H9 (cell line): ENCODE measurements at regions not wholly inside any gene's neighbourhood (a gene's known extent, or its start where the extent isn't known, plus 50 kb on each side); places are given as distances from the start of the nearest gene placed in this dataset.

ENCODE experiments used
- DNase-seq: peaks from one replicate; pipeline ENCODE4 v3.0.0-alpha.2; 2017
- H2AFZ ChIP-seq: one replicate; pipeline ENCODE4 v1.6.1; 2013; ENCODE audit warnings: mild to moderate bottlenecking, low read length, control low read depth, moderate library complexity
- H2AK5ac ChIP-seq: 2 replicates; pipeline ENCODE4 v1.6.1; 2013; ENCODE audit warnings: low read length, control low read depth, mixed read lengths; ENCODE audit not compliant: insufficient read length
- H2BK120ac ChIP-seq: one replicate; pipeline ENCODE4 v1.6.1; 2013; ENCODE audit warnings: low read depth, mild to moderate bottlenecking, low read length, control low read depth, inconsistent platforms; ENCODE audit not compliant: poor library complexity, severe bottlenecking
- H2BK12ac ChIP-seq: 2 replicates; pipeline ENCODE4 v1.6.1; 2013; ENCODE audit warnings: low read length, control low read depth, mixed read lengths, low read depth; ENCODE audit not compliant: insufficient read length
- H2BK15ac ChIP-seq: 2 replicates; pipeline ENCODE4 v1.6.1; 2013; ENCODE audit warnings: low read depth, low read length, control low read depth
- H2BK20ac ChIP-seq: one replicate; pipeline ENCODE4 v1.6.1; 2013; ENCODE audit warnings: low read depth, mild to moderate bottlenecking, low read length, control low read depth, inconsistent platforms; ENCODE audit not compliant: poor library complexity, severe bottlenecking
- H2BK5ac ChIP-seq: 2 replicates; pipeline ENCODE4 v1.6.1; 2013; ENCODE audit warnings: low read length, control low read depth, mixed read lengths; ENCODE audit not compliant: insufficient read length
- H3K14ac ChIP-seq: 2 replicates; pipeline ENCODE4 v1.6.1; 2013; ENCODE audit warnings: low read length, control low read depth; ENCODE audit not compliant: insufficient read depth
- H3K18ac ChIP-seq: 2 replicates; pipeline ENCODE4 v1.6.1; 2013; ENCODE audit warnings: low read depth, mild to moderate bottlenecking, mixed read lengths, low read length, control low read depth; ENCODE audit not compliant: insufficient read length
- H3K23ac ChIP-seq: 2 replicates; pipeline ENCODE4 v1.6.1; 2013; ENCODE audit warnings: low read length, control low read depth, mixed read lengths, low read depth; ENCODE audit not compliant: insufficient read length
- H3K23me2 ChIP-seq: 2 replicates; pipeline ENCODE4 v1.6.1; 2013; ENCODE audit warnings: low read depth, mild to moderate bottlenecking, mixed read lengths, low read length, control low read depth; ENCODE audit not compliant: insufficient read length, poor library complexity, severe bottlenecking
- H3K27ac ChIP-seq: 2 replicates; pipeline ENCODE4 v1.5.1; 2013; ENCODE audit warnings: low read length, control low read depth, mixed read lengths, low read depth; ENCODE audit not compliant: insufficient read length
- H3K27me3 ChIP-seq: 2 replicates; pipeline ENCODE4 v1.6.1; 2013; ENCODE audit warnings: low read length, control low read depth, inconsistent platforms; ENCODE audit not compliant: insufficient read depth
- H3K4ac ChIP-seq: 2 replicates; pipeline ENCODE4 v1.6.1; 2013; ENCODE audit warnings: low read depth, mild to moderate bottlenecking, control low read depth, inconsistent platforms, low read length, moderate library complexity
- H3K4me1 ChIP-seq: 2 replicates; pipeline ENCODE4 v1.6.1; 2013; ENCODE audit warnings: low read length, control low read depth, inconsistent platforms; ENCODE audit not compliant: insufficient read depth
- H3K4me2 ChIP-seq: 2 replicates; pipeline ENCODE4 v1.6.1; 2013; ENCODE audit warnings: low read length, control low read depth, mixed read lengths; ENCODE audit not compliant: insufficient read length, insufficient read depth
- H3K56ac ChIP-seq: 2 replicates; pipeline ENCODE4 v1.6.1; 2013; ENCODE audit warnings: low read depth, mild to moderate bottlenecking, mixed read lengths, low read length, control low read depth; ENCODE audit not compliant: insufficient read length
- H3K79me1 ChIP-seq: 2 replicates; pipeline ENCODE4 v1.6.1; 2013; ENCODE audit warnings: low read depth, mild to moderate bottlenecking, moderate library complexity, low read length, control low read depth, inconsistent platforms; ENCODE audit not compliant: insufficient read depth, poor library complexity, severe bottlenecking
- H3K79me2 ChIP-seq: 2 replicates; pipeline ENCODE4 v1.6.1; 2013; ENCODE audit warnings: low read length, control low read depth, inconsistent platforms; ENCODE audit not compliant: insufficient read depth
- H3K9ac ChIP-seq: 2 replicates; pipeline ENCODE4 v1.6.1; 2013; ENCODE audit warnings: low read length, control low read depth, mixed read lengths; ENCODE audit not compliant: insufficient read length; ENCODE audit errors: extremely low read depth
- H3K9me3 ChIP-seq: one replicate; pipeline ENCODE4 v1.6.1; 2013; ENCODE audit warnings: low read depth, low read length, inconsistent platforms; ENCODE audit not compliant: control insufficient read depth
- H3T11ph ChIP-seq: one replicate; pipeline ENCODE4 v1.6.1; 2013; ENCODE audit warnings: mild to moderate bottlenecking, low read length, control low read depth, inconsistent platforms
- H4K20me1 ChIP-seq: one replicate; pipeline ENCODE4 v1.6.1; 2013; ENCODE audit not compliant: control insufficient read depth, insufficient read length, insufficient read depth
- H4K5ac ChIP-seq: 2 replicates; pipeline ENCODE4 v1.6.1; 2013; ENCODE audit warnings: low read depth, mild to moderate bottlenecking, mixed read lengths, low read length, control low read depth; ENCODE audit not compliant: insufficient read length
- H4K8ac ChIP-seq: replicated peaks from 2 replicates; pipeline ENCODE4 v1.6.1; 2013; ENCODE audit warnings: low read length, control low read depth, mixed read lengths, low read depth; ENCODE audit not compliant: insufficient read length
- H4K91ac ChIP-seq: 2 replicates; pipeline ENCODE4 v1.6.1; 2013; ENCODE audit warnings: low read depth, mild to moderate bottlenecking, moderate library complexity, mixed read lengths, low read length, control low read depth; ENCODE audit not compliant: insufficient read length
- H3K27ac Mint-ChIP-seq, 3 experiments: 2 replicates in 2 of 3; 3 replicates in 1 of 3; pipeline ENCODE4 v1.8.0; 2020 to 2021; ENCODE audit warnings: mixed read lengths in 3 of 3, mild to moderate bottlenecking in 1 of 3, moderate library complexity in 1 of 3
- H3K27me3 Mint-ChIP-seq: 2 replicates; pipeline ENCODE4 v1.8.0; 2021; ENCODE audit warnings: low read depth, mild to moderate bottlenecking, moderate library complexity, mixed read lengths
- H3K36me3 Mint-ChIP-seq, 3 experiments: 2 replicates in 2 of 3; 3 replicates in 1 of 3; pipeline ENCODE4 v1.8.0; 2020 to 2021; ENCODE audit warnings: low read depth in 3 of 3, mixed read lengths in 3 of 3; ENCODE audit not compliant: insufficient read depth in 1 of 3
- H3K4me1 Mint-ChIP-seq, 2 experiments: 2 replicates each; pipeline ENCODE4 v1.8.0; 2020; ENCODE audit warnings: mixed read lengths in 2 of 2
- H3K4me3 Mint-ChIP-seq, 2 experiments: 2 replicates in 1 of 2; 3 replicates in 1 of 2; pipeline ENCODE4 v1.8.0; 2020 to 2021; ENCODE audit warnings: mild to moderate bottlenecking in 2 of 2, mixed read lengths in 2 of 2, moderate library complexity in 1 of 2
- H3K9me3 Mint-ChIP-seq, 2 experiments: 2 replicates in 1 of 2; 3 replicates in 1 of 2; pipeline ENCODE4 v1.8.0; 2020; ENCODE audit warnings: mild to moderate bottlenecking in 2 of 2, mixed read lengths in 2 of 2, moderate library complexity in 1 of 2
- WGBS: extraction: QIAGEN DNeasy Blood & Tissue Kit; methylation state at CpG from one replicate; pipeline ENCODE4 v1.1.7; 2013; ENCODE audit warnings: missing lambda C conversion rate, low lambda C conversion rate, mixed read lengths; ENCODE audit not compliant: insufficient read length; ENCODE audit errors: extremely low coverage; 5-methylcytosine and 5-hydroxymethylcytosine counted together
- TF ChIP-seq, protein P1 (sequence below): fragments of 200-600 bp; sonication (generic); conservative IDR thresholded peaks from 3 replicates; pipeline ENCODE4 v1.8.0; 2021; ENCODE audit warnings: antibody characterized with exemption, mild to moderate bottlenecking

DNA sequence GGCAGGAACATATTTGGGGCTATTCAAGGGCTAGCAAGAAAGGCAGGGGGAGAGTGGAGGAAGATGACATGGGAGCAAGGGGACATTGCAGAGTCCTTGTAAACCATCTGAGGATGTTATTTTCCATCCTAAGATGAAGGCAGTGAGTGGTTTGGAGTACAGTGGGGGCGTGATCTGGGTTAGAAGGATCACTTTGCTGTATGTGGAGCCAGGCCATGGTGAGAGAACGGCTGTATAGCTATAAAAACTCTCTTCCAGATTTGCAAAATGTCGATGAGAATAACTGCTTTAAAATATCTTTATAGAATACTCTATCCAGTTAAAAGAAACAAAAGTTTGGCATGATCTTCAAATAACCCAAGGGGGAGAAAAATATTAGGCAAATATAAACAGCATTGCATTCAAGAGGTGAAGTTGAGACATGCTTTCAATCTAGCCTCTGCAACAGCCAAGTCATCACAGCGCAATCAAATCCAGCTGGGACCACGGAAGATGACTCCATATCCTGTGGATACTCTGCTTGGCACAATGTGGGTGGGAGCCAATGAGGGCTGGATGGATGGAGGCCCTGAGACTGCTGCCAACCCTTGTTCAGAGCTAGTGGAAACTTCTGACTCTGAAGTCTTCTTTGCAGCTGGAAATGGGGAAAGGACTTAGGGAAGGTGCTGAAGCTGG, 111.5 kb upstream of the BASP1 start:
- Histone ChIP-seq H3K4me2 (no peak overlapping the region), H3K27me3 (no peaks in the 10 kb centered on the region; the same call in 1 of the 2 replicates), H2AK5ac (no peak overlapping the region)

More for the DNA sequence above, 111.5 kb upstream of the BASP1 start:
- H2AFZ ChIP-seq, result no peak overlapping the region
- no peak overlapping the region for H2BK5ac ChIP-seq
- H3K79me1 ChIP-seq, result no peaks in the 10 kb centered on the region
- no peak overlapping the region for H3T11ph ChIP-seq
- Mint-ChIP-seq H3K27me3 (no peaks in the 10 kb centered on the region), H3K4me3 (no peak overlapping the region), H3K4me1 (peaks cover 12 to 13% of the 10 kb centered on the region in 2 experiments), H3K27ac (no peak overlapping the region), H3K36me3 (no peaks in the 10 kb centered on the region), H3K9me3 (no peaks in the 10 kb centered on the region)
- H2BK15ac ChIP-seq, result no peak overlapping the region
- no peak overlapping the region for H3K23ac ChIP-seq
- H3K56ac ChIP-seq, result no peak overlapping the region
- no CpG with 5 or more reads among the region's 5 CpGs for WGBS
- no peak overlapping the region for H2BK20ac ChIP-seq
- TF ChIP-seq, protein P1, sequence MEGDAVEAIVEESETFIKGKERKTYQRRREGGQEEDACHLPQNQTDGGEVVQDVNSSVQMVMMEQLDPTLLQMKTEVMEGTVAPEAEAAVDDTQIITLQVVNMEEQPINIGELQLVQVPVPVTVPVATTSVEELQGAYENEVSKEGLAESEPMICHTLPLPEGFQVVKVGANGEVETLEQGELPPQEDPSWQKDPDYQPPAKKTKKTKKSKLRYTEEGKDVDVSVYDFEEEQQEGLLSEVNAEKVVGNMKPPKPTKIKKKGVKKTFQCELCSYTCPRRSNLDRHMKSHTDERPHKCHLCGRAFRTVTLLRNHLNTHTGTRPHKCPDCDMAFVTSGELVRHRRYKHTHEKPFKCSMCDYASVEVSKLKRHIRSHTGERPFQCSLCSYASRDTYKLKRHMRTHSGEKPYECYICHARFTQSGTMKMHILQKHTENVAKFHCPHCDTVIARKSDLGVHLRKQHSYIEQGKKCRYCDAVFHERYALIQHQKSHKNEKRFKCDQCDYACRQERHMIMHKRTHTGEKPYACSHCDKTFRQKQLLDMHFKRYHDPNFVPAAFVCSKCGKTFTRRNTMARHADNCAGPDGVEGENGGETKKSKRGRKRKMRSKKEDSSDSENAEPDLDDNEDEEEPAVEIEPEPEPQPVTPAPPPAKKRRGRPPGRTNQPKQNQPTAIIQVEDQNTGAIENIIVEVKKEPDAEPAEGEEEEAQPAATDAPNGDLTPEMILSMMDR, result no peak
- H2BK120ac ChIP-seq, result no peak overlapping the region
- H4K91ac ChIP-seq, result no peak overlapping the region
- H4K8ac ChIP-seq, result no peak overlapping the region
- H3K4ac ChIP-seq, result no peak overlapping the region
- H3K4me1 ChIP-seq, result 0 out of 2 replicates have a peak, but pooled peaks cover 2% of the 10 kb centered on the region
- H3K79me2 ChIP-seq, result no peaks in the 10 kb centered on the region
- H4K5ac ChIP-seq, result no peak overlapping the region
- no peak for DNase-seq
- no peak overlapping the region for H3K18ac ChIP-seq
- no peak overlapping the region for H3K27ac ChIP-seq
- no peaks in the 10 kb centered on the region for H3K9me3 ChIP-seq
- no peaks in the 10 kb centered on the region for H3K23me2 ChIP-seq
- H4K20me1 ChIP-seq, result no peaks in the 10 kb centered on the region
- H3K14ac ChIP-seq, result no peak overlapping the region
- no peak overlapping the region for H3K9ac ChIP-seq
- no peak overlapping the region for H2BK12ac ChIP-seq
